WTC11 (cell line): ENCODE measurements at regions not wholly inside any gene's neighbourhood (a gene's known extent, or its start where the extent isn't known, plus 50 kb on each side); places are given as distances from the start of the nearest gene placed in this dataset.

Experiments used
- ATAC-seq: fragments of 200-7000 bp; cut with Tn5 transposase; 2 replicates; pipeline ENCODE4 v1.10.0; 2021; ENCODE audit warnings: mild to moderate bottlenecking, moderate library complexity
- CTCF ChIA-PET: fragments of 300-600 bp; sonication (Branson Sonifier 250); formaldehyde crosslinking; loops from one replicate; lab custom pipeline; 2021; ENCODE audit warnings: antibody characterized with exemption; lab: Charles Lee
- POLR2A ChIA-PET: fragments of 350-600 bp; sonication (Branson Sonifier 250); formaldehyde crosslinking; loops from one replicate; lab custom pipeline; 2021; ENCODE audit warnings: antibody characterized with exemption; lab: Charles Lee
- DNase-seq: peaks from one replicate; pipeline ENCODE4 v3.0.0; 2021; ENCODE audit warnings: low spot score
- H3K27ac Mint-ChIP-seq: 2 replicates; pipeline ENCODE4 v1.8.0; 2021; ENCODE audit warnings: mixed read lengths
- H3K27me3 Mint-ChIP-seq: 2 replicates; pipeline ENCODE4 v1.8.0; 2021; ENCODE audit warnings: low read depth, mild to moderate bottlenecking, moderate library complexity, mixed read lengths
- H3K36me3 Mint-ChIP-seq: 2 replicates; pipeline ENCODE4 v1.8.0; 2021; ENCODE audit warnings: mixed read lengths
- H3K4me1 Mint-ChIP-seq: 2 replicates; pipeline ENCODE4 v1.8.0; 2022; ENCODE audit warnings: mixed read lengths
- H3K4me3 Mint-ChIP-seq: 2 replicates; pipeline ENCODE4 v1.8.0; 2021; ENCODE audit warnings: mild to moderate bottlenecking, moderate library complexity, mixed read lengths
- H3K9me3 Mint-ChIP-seq: 2 replicates; pipeline ENCODE4 v1.8.0; 2021; ENCODE audit warnings: mixed read lengths
- EMX1 ChIP-seq: fragments of 250-450 bp; sonication (Bioruptor Pico); IDR thresholded peaks from 2 replicates; pipeline ENCODE4 v1.8.0; 2021; ENCODE audit warnings: mild to moderate bottlenecking
- ESRRA ChIP-seq: sonication (generic); formaldehyde crosslinking; IDR thresholded peaks from 2 replicates; pipeline ENCODE4 v1.8.1; 2022; ENCODE audit warnings: mild to moderate bottlenecking, missing genetic modification reagents, borderline replicate concordance
- FOXK1 ChIP-seq: sonication (generic); formaldehyde crosslinking; IDR thresholded peaks from 2 replicates; pipeline ENCODE4 v1.8.0; 2022; ENCODE audit warnings: mild to moderate bottlenecking, moderate library complexity, missing genetic modification reagents
- GABPB1 ChIP-seq: sonication (generic); formaldehyde crosslinking; IDR thresholded peaks from 2 replicates; pipeline ENCODE4 v1.8.1; 2023; ENCODE audit warnings: mild to moderate bottlenecking, missing genetic modification reagents
- GRHL2 ChIP-seq: fragments of 250-450 bp; sonication (Bioruptor Pico); IDR thresholded peaks from 2 replicates; pipeline ENCODE4 v1.8.0; 2022; ENCODE audit warnings: mild to moderate bottlenecking, moderate library complexity; ENCODE audit not compliant: insufficient replicate concordance, severe bottlenecking
- HMGA2 ChIP-seq: fragments of 250-450 bp; sonication (Bioruptor Pico); IDR thresholded peaks from 2 replicates; pipeline ENCODE4 v1.4.0; 2021; ENCODE audit warnings: mild to moderate bottlenecking, moderate library complexity
- NFATC4 ChIP-seq: fragments of 250-450 bp; sonication (Bioruptor Pico); IDR thresholded peaks from 2 replicates; pipeline ENCODE4 v1.9.0; 2021; ENCODE audit warnings: mild to moderate bottlenecking
- NFYB ChIP-seq: sonication (generic); formaldehyde crosslinking; conservative IDR thresholded peaks from 2 replicates; pipeline ENCODE4 v1.8.0; 2022; ENCODE audit warnings: low read depth, missing genetic modification reagents
- NR1H2 ChIP-seq: sonication (generic); formaldehyde crosslinking; IDR thresholded peaks from 2 replicates; pipeline ENCODE4 v1.9.0; 2021; ENCODE audit warnings: mild to moderate bottlenecking, moderate library complexity, missing genetic modification reagents
- NR2C2 ChIP-seq: sonication (generic); formaldehyde crosslinking; IDR thresholded peaks from 2 replicates; pipeline ENCODE4 v1.8.0; 2022; ENCODE audit warnings: mild to moderate bottlenecking, missing genetic modification reagents
- OVOL2 ChIP-seq: fragments of 250-450 bp; sonication (Bioruptor Pico); IDR thresholded peaks from 2 replicates; pipeline ENCODE4 v1.9.0; 2021; ENCODE audit warnings: mild to moderate bottlenecking, borderline replicate concordance
- RELA ChIP-seq: sonication (generic); formaldehyde crosslinking; IDR thresholded peaks from 2 replicates; pipeline ENCODE4 v1.8.1; 2022; ENCODE audit warnings: missing genetic modification reagents, mild to moderate bottlenecking, borderline replicate concordance
- SMAD3 ChIP-seq: sonication (generic); formaldehyde crosslinking; IDR thresholded peaks from 2 replicates; pipeline ENCODE4 v1.8.0; 2022; ENCODE audit warnings: missing genetic modification reagents, mild to moderate bottlenecking, borderline replicate concordance
- TEAD4 ChIP-seq: sonication (generic); formaldehyde crosslinking; IDR thresholded peaks from 2 replicates; pipeline ENCODE4 v1.8.0; 2022; ENCODE audit warnings: mild to moderate bottlenecking, missing genetic modification reagents
- TF ChIP-seq, protein P1 (sequence below): sonication (generic); formaldehyde crosslinking; IDR thresholded peaks from 2 replicates; pipeline ENCODE4 v1.8.1; 2023; ENCODE audit warnings: mild to moderate bottlenecking, missing genetic modification reagents, moderate library complexity
- TF ChIP-seq, protein P2 (sequence below): sonication (generic); formaldehyde crosslinking; IDR thresholded peaks from 2 replicates; pipeline ENCODE4 v1.8.0; 2022; ENCODE audit warnings: missing genetic modification reagents
- TF ChIP-seq, protein P3 (sequence below): fragments of 250-450 bp; sonication (Bioruptor Pico); IDR thresholded peaks from 2 replicates; pipeline ENCODE4 v1.9.0; 2021; ENCODE audit warnings: mild to moderate bottlenecking
- TF ChIP-seq, protein P4 (sequence below): fragments of 250-450 bp; sonication (Bioruptor Pico); IDR thresholded peaks from 2 replicates; pipeline ENCODE4 v1.9.0; 2021; ENCODE audit warnings: mild to moderate bottlenecking, borderline replicate concordance
- TF ChIP-seq, protein P5 (sequence below): sonication (generic); formaldehyde crosslinking; IDR thresholded peaks from 2 replicates; pipeline ENCODE4 v1.8.1; 2022; ENCODE audit warnings: low read depth, missing genetic modification reagents, borderline replicate concordance

DNA sequence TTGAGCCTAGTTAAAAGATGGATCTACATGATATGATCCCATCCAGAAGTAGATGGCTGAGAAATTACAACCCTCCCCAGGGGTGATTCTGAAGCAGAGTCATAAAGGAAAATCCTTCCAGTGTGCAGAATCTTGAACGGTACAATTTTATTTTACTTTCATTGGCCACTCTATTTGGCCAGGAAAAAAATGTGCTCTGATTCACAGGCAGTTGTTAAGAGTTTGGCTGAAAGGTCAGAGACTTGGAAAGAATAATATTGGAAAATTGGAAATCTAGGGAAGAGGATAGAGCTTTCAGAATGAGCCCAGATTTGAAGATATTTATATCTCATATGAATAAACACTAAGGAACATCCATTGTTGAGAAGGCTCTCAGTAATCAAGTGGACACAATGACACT is 1299.3 kb upstream of the GJE1 start:
- ATAC-seq (no peak), DNase-seq (no peak)
- no peak overlapping the region for H3K4me3 Mint-ChIP-seq
- no peak overlapping the region for H3K27ac Mint-ChIP-seq
- ChIA-PET POLR2A (no interaction called here), CTCF (no interaction called here)
- TF ChIP-seq, protein P1, sequence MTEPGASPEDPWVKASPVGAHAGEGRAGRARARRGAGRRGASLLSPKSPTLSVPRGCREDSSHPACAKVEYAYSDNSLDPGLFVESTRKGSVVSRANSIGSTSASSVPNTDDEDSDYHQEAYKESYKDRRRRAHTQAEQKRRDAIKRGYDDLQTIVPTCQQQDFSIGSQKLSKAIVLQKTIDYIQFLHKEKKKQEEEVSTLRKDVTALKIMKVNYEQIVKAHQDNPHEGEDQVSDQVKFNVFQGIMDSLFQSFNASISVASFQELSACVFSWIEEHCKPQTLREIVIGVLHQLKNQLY (CRISPR knock-in tag) = no peak
- TF ChIP-seq TEAD4 = no peak
- TF ChIP-seq, protein P2, sequence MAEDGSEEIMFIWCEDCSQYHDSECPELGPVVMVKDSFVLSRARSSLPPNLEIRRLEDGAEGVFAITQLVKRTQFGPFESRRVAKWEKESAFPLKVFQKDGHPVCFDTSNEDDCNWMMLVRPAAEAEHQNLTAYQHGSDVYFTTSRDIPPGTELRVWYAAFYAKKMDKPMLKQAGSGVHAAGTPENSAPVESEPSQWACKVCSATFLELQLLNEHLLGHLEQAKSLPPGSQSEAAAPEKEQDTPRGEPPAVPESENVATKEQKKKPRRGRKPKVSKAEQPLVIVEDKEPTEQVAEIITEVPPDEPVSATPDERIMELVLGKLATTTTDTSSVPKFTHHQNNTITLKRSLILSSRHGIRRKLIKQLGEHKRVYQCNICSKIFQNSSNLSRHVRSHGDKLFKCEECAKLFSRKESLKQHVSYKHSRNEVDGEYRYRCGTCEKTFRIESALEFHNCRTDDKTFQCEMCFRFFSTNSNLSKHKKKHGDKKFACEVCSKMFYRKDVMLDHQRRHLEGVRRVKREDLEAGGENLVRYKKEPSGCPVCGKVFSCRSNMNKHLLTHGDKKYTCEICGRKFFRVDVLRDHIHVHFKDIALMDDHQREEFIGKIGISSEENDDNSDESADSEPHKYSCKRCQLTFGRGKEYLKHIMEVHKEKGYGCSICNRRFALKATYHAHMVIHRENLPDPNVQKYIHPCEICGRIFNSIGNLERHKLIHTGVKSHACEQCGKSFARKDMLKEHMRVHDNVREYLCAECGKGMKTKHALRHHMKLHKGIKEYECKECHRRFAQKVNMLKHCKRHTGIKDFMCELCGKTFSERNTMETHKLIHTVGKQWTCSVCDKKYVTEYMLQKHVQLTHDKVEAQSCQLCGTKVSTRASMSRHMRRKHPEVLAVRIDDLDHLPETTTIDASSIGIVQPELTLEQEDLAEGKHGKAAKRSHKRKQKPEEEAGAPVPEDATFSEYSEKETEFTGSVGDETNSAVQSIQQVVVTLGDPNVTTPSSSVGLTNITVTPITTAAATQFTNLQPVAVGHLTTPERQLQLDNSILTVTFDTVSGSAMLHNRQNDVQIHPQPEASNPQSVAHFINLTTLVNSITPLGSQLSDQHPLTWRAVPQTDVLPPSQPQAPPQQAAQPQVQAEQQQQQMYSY (CRISPR knock-in tag) = no peak
- no peak for TF ChIP-seq NR2C2 (CRISPR knock-in tag)
- no peak for TF ChIP-seq FOXK1 (CRISPR knock-in tag)
- TF ChIP-seq HMGA2 = no peak
- TF ChIP-seq, protein P3, sequence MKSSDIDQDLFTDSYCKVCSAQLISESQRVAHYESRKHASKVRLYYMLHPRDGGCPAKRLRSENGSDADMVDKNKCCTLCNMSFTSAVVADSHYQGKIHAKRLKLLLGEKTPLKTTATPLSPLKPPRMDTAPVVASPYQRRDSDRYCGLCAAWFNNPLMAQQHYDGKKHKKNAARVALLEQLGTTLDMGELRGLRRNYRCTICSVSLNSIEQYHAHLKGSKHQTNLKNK (CRISPR knock-in tag) = no peak
- no peak for TF ChIP-seq SMAD3 (CRISPR knock-in tag)
- TF ChIP-seq, protein P4, sequence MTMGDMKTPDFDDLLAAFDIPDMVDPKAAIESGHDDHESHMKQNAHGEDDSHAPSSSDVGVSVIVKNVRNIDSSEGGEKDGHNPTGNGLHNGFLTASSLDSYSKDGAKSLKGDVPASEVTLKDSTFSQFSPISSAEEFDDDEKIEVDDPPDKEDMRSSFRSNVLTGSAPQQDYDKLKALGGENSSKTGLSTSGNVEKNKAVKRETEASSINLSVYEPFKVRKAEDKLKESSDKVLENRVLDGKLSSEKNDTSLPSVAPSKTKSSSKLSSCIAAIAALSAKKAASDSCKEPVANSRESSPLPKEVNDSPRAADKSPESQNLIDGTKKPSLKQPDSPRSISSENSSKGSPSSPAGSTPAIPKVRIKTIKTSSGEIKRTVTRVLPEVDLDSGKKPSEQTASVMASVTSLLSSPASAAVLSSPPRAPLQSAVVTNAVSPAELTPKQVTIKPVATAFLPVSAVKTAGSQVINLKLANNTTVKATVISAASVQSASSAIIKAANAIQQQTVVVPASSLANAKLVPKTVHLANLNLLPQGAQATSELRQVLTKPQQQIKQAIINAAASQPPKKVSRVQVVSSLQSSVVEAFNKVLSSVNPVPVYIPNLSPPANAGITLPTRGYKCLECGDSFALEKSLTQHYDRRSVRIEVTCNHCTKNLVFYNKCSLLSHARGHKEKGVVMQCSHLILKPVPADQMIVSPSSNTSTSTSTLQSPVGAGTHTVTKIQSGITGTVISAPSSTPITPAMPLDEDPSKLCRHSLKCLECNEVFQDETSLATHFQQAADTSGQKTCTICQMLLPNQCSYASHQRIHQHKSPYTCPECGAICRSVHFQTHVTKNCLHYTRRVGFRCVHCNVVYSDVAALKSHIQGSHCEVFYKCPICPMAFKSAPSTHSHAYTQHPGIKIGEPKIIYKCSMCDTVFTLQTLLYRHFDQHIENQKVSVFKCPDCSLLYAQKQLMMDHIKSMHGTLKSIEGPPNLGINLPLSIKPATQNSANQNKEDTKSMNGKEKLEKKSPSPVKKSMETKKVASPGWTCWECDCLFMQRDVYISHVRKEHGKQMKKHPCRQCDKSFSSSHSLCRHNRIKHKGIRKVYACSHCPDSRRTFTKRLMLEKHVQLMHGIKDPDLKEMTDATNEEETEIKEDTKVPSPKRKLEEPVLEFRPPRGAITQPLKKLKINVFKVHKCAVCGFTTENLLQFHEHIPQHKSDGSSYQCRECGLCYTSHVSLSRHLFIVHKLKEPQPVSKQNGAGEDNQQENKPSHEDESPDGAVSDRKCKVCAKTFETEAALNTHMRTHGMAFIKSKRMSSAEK (CRISPR knock-in tag) = no peak
- no peak for TF ChIP-seq ESRRA (CRISPR knock-in tag)
- TF ChIP-seq, protein P5, sequence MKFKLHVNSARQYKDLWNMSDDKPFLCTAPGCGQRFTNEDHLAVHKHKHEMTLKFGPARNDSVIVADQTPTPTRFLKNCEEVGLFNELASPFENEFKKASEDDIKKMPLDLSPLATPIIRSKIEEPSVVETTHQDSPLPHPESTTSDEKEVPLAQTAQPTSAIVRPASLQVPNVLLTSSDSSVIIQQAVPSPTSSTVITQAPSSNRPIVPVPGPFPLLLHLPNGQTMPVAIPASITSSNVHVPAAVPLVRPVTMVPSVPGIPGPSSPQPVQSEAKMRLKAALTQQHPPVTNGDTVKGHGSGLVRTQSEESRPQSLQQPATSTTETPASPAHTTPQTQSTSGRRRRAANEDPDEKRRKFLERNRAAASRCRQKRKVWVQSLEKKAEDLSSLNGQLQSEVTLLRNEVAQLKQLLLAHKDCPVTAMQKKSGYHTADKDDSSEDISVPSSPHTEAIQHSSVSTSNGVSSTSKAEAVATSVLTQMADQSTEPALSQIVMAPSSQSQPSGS (CRISPR knock-in tag) = no peak
- TF ChIP-seq NFATC4 (CRISPR knock-in tag) = no peak
- no peak for TF ChIP-seq OVOL2
- TF ChIP-seq GRHL2 = no peak
- no peak for TF ChIP-seq GABPB1 (CRISPR knock-in tag)
- TF ChIP-seq EMX1 = no peak
- no peak for TF ChIP-seq NR1H2
- no peak for TF ChIP-seq NFYB (CRISPR knock-in tag)
- no peak for TF ChIP-seq RELA
- H3K27me3 Mint-ChIP-seq = no peaks in the 10 kb centered on the region
- no peaks in the 10 kb centered on the region for H3K9me3 Mint-ChIP-seq
- no peaks in the 10 kb centered on the region for H3K4me1 Mint-ChIP-seq
- H3K36me3 Mint-ChIP-seq = no peaks in the 10 kb centered on the region
